H1 (cell line): ENCODE measurements at regions not wholly inside any gene's neighbourhood (a gene's known extent, or its start where the extent isn't known, plus 50 kb on each side); places are given as distances from the start of the nearest gene placed in this dataset.

Experiments used
- CTCF ChIA-PET: fragments of 300-600 bp; sonication (Branson Sonifier 250); formaldehyde crosslinking; loops from one replicate; lab custom pipeline; 2021; ENCODE audit not compliant: partially characterized antibody; lab: Charles Lee
- POLR2A ChIA-PET: fragments of 300-600 bp; sonication (Branson Sonifier 250); formaldehyde crosslinking; loops from one replicate; lab custom pipeline; 2021; ENCODE audit warnings: inconsistent platforms; ENCODE audit not compliant: partially characterized antibody; lab: Charles Lee
- DNase-seq, 2 experiments: peaks; one replicate each; pipeline versions ENCODE4 v3.0.0 to v3.0.0-alpha.2; 2010 to 2022; ENCODE audit warnings: low spot score in 2 of 2, low read depth in 1 of 2, mixed read lengths in 1 of 2
- FAIRE-seq: peaks from 2 replicates; lab custom pipeline; 2011; peaks lifted over from hg19 to GRCh38; lab: Jason Lieb, UNC
- H2AFZ ChIP-seq: 2 replicates; pipeline ENCODE4 v1.8.1; 2012; ENCODE audit warnings: low read length, inconsistent platforms
- H2AK5ac ChIP-seq: 2 replicates; pipeline ENCODE4 v1.6.1; 2013; ENCODE audit warnings: low read depth, low read length
- H2BK120ac ChIP-seq: replicated peaks from 2 replicates; pipeline ENCODE3; 2013; ENCODE audit warnings: low read depth, low read length, inconsistent platforms
- H2BK12ac ChIP-seq: 2 replicates; pipeline ENCODE4 v1.6.1; 2013; ENCODE audit warnings: low read depth, low read length
- H2BK15ac ChIP-seq: 2 replicates; pipeline ENCODE4 v1.6.1; 2013; ENCODE audit warnings: low read length
- H2BK20ac ChIP-seq: 2 replicates; pipeline ENCODE4 v1.6.1; 2013; ENCODE audit warnings: low read length
- H2BK5ac ChIP-seq: 2 replicates; pipeline ENCODE4 v1.6.1; 2013; ENCODE audit warnings: low read depth, low read length
- H3K14ac ChIP-seq: 2 replicates; pipeline ENCODE4 v1.6.1; 2013; ENCODE audit warnings: inconsistent platforms; ENCODE audit not compliant: insufficient read length
- H3K18ac ChIP-seq: 2 replicates; pipeline ENCODE4 v1.6.1; 2013; ENCODE audit warnings: low read length; ENCODE audit errors: extremely low read depth
- H3K23ac ChIP-seq: 2 replicates; pipeline ENCODE4 v1.6.1; 2013; ENCODE audit warnings: inconsistent platforms; ENCODE audit not compliant: insufficient read length
- H3K23me2 ChIP-seq: 2 replicates; pipeline ENCODE4 v1.6.1; 2013; ENCODE audit warnings: low read depth, low read length
- H3K27ac ChIP-seq: 2 replicates; pipeline ENCODE4 v1.6.1; 2011; ENCODE audit warnings: low read depth, low read length, inconsistent platforms
- H3K27me3 ChIP-seq, 4 experiments: replicated peaks in 1 of 4; 1 replicate in 1 of 4; 2 replicates in 3 of 4; pipeline versions ENCODE4 v1.6.1 to v1.8.1; 2011 to 2013; ENCODE audit warnings: low read length in 3 of 4, mild to moderate bottlenecking in 3 of 4, inconsistent platforms in 2 of 4, mixed read lengths in 2 of 4, moderate library complexity in 1 of 4; ENCODE audit not compliant: control insufficient read depth in 3 of 4, insufficient read depth in 3 of 4; ENCODE audit errors: extremely low read depth in 1 of 4
- H3K36me3 ChIP-seq, 4 experiments: 2 replicates each; pipeline versions ENCODE4 v1.6.1 to v1.8.1; 2011 to 2013; ENCODE audit warnings: mild to moderate bottlenecking in 4 of 4, low read length in 3 of 4, moderate library complexity in 2 of 4, control low read depth in 1 of 4, inconsistent platforms in 1 of 4; ENCODE audit not compliant: insufficient read depth in 4 of 4, control insufficient read depth in 2 of 4
- H3K4ac ChIP-seq: replicated peaks from 2 replicates; pipeline ENCODE3; 2013; ENCODE audit warnings: low read length, low read depth, mixed read lengths, inconsistent platforms; ENCODE audit not compliant: insufficient read length
- H3K4me1 ChIP-seq, 4 experiments: replicated peaks in 1 of 4; 1 replicate in 1 of 4; 2 replicates in 3 of 4; pipeline versions ENCODE4 v1.6.1 to v1.8.1; 2011 to 2013; ENCODE audit warnings: low read length in 3 of 4, inconsistent platforms in 2 of 4, mixed read lengths in 1 of 4; ENCODE audit not compliant: insufficient read depth in 4 of 4, control insufficient read depth in 3 of 4
- H3K4me2 ChIP-seq, 2 experiments: 2 replicates each; pipeline versions ENCODE4 v1.6.1 to v1.8.1; 2011 to 2013; ENCODE audit warnings: low read depth in 2 of 2, low read length in 2 of 2, control low read depth in 1 of 2, inconsistent platforms in 1 of 2, mild to moderate bottlenecking in 1 of 2; ENCODE audit not compliant: insufficient read depth in 1 of 2
- H3K4me3 ChIP-seq, 4 experiments: fragments of 200-600, 300-600 bp in 1 of 4; sonication (generic), shearing (Covaris generic), sonication (Bioruptor Twin) in 1 of 4; 2 replicates each; pipeline versions ENCODE4 v1.5.1 to v1.8.1; 2011 to 2016; ENCODE audit warnings: low read length in 4 of 4, low read depth in 3 of 4, control low read depth in 2 of 4, inconsistent platforms in 2 of 4, mild to moderate bottlenecking in 2 of 4, mixed read lengths in 1 of 4, moderate library complexity in 1 of 4; ENCODE audit not compliant: insufficient read depth in 2 of 4; ENCODE audit errors: extremely low read depth in 1 of 4
- H3K56ac ChIP-seq: replicated peaks from 2 replicates; pipeline ENCODE3; 2013; ENCODE audit warnings: low read depth, mild to moderate bottlenecking, mixed read lengths, low read length, inconsistent platforms; ENCODE audit not compliant: insufficient read length
- H3K79me1 ChIP-seq: 2 replicates; pipeline ENCODE4 v1.6.1; 2013; ENCODE audit warnings: low read depth, low read length, control low read depth
- H3K79me2 ChIP-seq, 2 experiments: 2 replicates each; pipeline versions ENCODE4 v1.6.1 to v1.8.1; 2012 to 2013; ENCODE audit warnings: low read length in 2 of 2, mild to moderate bottlenecking in 2 of 2, inconsistent platforms in 1 of 2; ENCODE audit not compliant: insufficient read depth in 2 of 2, control insufficient read depth in 1 of 2
- H3K9ac ChIP-seq, 4 experiments: replicated peaks in 1 of 4; 1 replicate in 1 of 4; 2 replicates in 3 of 4; pipeline versions ENCODE4 v1.6.1 to v1.8.1; 2011 to 2013; ENCODE audit warnings: low read depth in 3 of 4, low read length in 3 of 4, control low read depth in 2 of 4, mild to moderate bottlenecking in 2 of 4, moderate library complexity in 2 of 4, inconsistent platforms in 1 of 4; ENCODE audit errors: extremely low read depth in 1 of 4
- H3K9me3 ChIP-seq, 2 experiments: 2 replicates each; pipeline versions ENCODE4 v1.6.1 to v1.8.1; 2012 to 2013; ENCODE audit warnings: mild to moderate bottlenecking in 2 of 2, moderate library complexity in 2 of 2, control low read depth in 1 of 2, inconsistent platforms in 1 of 2, low read depth in 1 of 2, low read length in 1 of 2, mixed read lengths in 1 of 2; ENCODE audit not compliant: insufficient read depth in 2 of 2
- H4K20me1 ChIP-seq, 2 experiments: replicated peaks in 1 of 2; 2 replicates each; pipeline versions ENCODE3 to v1.8.1; 2011 to 2013; ENCODE audit warnings: inconsistent platforms in 2 of 2, low read length in 2 of 2, mild to moderate bottlenecking in 1 of 2; ENCODE audit not compliant: insufficient read depth in 2 of 2, control insufficient read depth in 1 of 2
- H4K5ac ChIP-seq: 2 replicates; pipeline ENCODE4 v1.6.1; 2013; ENCODE audit warnings: low read length, low read depth, mixed read lengths, inconsistent platforms; ENCODE audit not compliant: insufficient read length
- H4K8ac ChIP-seq: 2 replicates; pipeline ENCODE4 v1.8.0; 2013; ENCODE audit warnings: mild to moderate bottlenecking, moderate library complexity, low read length, inconsistent platforms; ENCODE audit not compliant: insufficient read depth; ENCODE audit errors: extremely low read depth
- H4K91ac ChIP-seq: replicated peaks from 2 replicates; pipeline ENCODE3; 2013; ENCODE audit warnings: low read length, mixed read lengths, inconsistent platforms; ENCODE audit not compliant: insufficient read length
- ASH2L ChIP-seq: fragments of 200-600, 300-600 bp; sonication (generic); IDR thresholded peaks from one replicate; pipeline ENCODE4 v1.7.1; 2017; ENCODE audit warnings: low read length
- GABPA ChIP-seq: IDR thresholded peaks from 2 replicates; pipeline ENCODE4 v1.6.1; 2011; ENCODE audit warnings: mild to moderate bottlenecking, low read length, moderate library complexity, borderline replicate concordance; ENCODE audit not compliant: insufficient read depth
- HDAC6 ChIP-seq: IDR thresholded peaks from one replicate; pipeline ENCODE4 v1.7.1; 2012; ENCODE audit warnings: low read depth, mild to moderate bottlenecking, inconsistent platforms, low read length, moderate library complexity
- KDM5A ChIP-seq: fragments of 200-600 bp; IDR thresholded peaks from 2 replicates; pipeline ENCODE4 v1.7.1; 2012; ENCODE audit warnings: mild to moderate bottlenecking, low read length, inconsistent platforms, mixed read lengths
- NANOG ChIP-seq: IDR thresholded peaks from 2 replicates; pipeline ENCODE4 v1.6.1; 2011; ENCODE audit warnings: low read length, low read depth, mild to moderate bottlenecking, inconsistent platforms; ENCODE audit not compliant: insufficient read depth, poor library complexity, severe bottlenecking
- RAD21 ChIP-seq, 2 experiments: IDR thresholded peaks in 1 of 2; conservative IDR thresholded peaks in 1 of 2; 2 replicates each; pipeline ENCODE4 v1.6.1; 2011; ENCODE audit warnings: low read depth in 2 of 2, low read length in 2 of 2, improper control_type of control experiment in 1 of 2, inconsistent platforms in 1 of 2, mild to moderate bottlenecking in 1 of 2, moderate library complexity in 1 of 2
- TBP ChIP-seq: IDR thresholded peaks from 2 replicates; pipeline ENCODE4 v1.6.1; 2011; ENCODE audit warnings: low read depth, low read length, improper control_type of control experiment
- TCF12 ChIP-seq: IDR thresholded peaks from 2 replicates; pipeline ENCODE4 v1.6.1; 2011; ENCODE audit warnings: low read depth, mild to moderate bottlenecking, low read length
- YY1 ChIP-seq: IDR thresholded peaks from 2 replicates; pipeline ENCODE4 v1.6.1; 2011; ENCODE audit warnings: low read depth, mild to moderate bottlenecking, low read length
- ZNF274 ChIP-seq: IDR thresholded peaks from 2 replicates; pipeline ENCODE4 v1.7.0; 2012; ENCODE audit warnings: low read length, borderline replicate concordance; ENCODE audit errors: extremely low read depth
- WGBS, 2 experiments: shearing (Covaris generic) in 1 of 2; methylation state at CpG; one replicate each; pipeline versions ENCODE4 v1.1.6 to v1.1.7; 2013 to 2015; ENCODE audit warnings: low lambda C conversion rate in 2 of 2, mixed read lengths in 2 of 2, inconsistent platforms in 1 of 2, low coverage in 1 of 2, missing lambda C conversion rate in 1 of 2; ENCODE audit not compliant: insufficient replicate concordance in 2 of 2, insufficient coverage in 1 of 2, insufficient read length in 1 of 2; ENCODE audit errors: extremely low coverage in 1 of 2, missing lambda C conversion rate in 1 of 2; 5-methylcytosine and 5-hydroxymethylcytosine counted together
- TF ChIP-seq, protein P1 (sequence below): IDR thresholded peaks from 2 replicates; pipeline ENCODE4 v1.6.1; 2011; ENCODE audit warnings: low read length, improper control_type of control experiment

- Histone ChIP-seq H3K23me2 (no peaks in the 10 kb centered on the region), H2AK5ac (no peak overlapping the region), H3K18ac (no peak overlapping the region), H3K14ac (no peak overlapping the region), H2AFZ (no peak overlapping the region), H2BK120ac (no peak overlapping the region), H3K23ac (no peak overlapping the region), H3K27ac (no peak overlapping the region), H3K4me1 (peaks cover 0 to 4% (median 2%) of the 10 kb centered on the region in 4 experiments; a peak in 3 of 7 replicates), H4K91ac (no peak overlapping the region), H3K36me3 (no peaks in the 10 kb centered on the region), H3K4ac (no peak overlapping the region), H4K5ac (no peak overlapping the region), H3K9ac (no peak overlapping the region), H3K4me3 (no peak overlapping the region), H3K9me3 (no peaks in the 10 kb centered on the region), H3K27me3 (no peaks in the 10 kb centered on the region; a peak in 1 of 7 replicates), H3K56ac (no peak overlapping the region), H2BK20ac (no peak overlapping the region), H2BK5ac (no peak overlapping the region), H3K4me2 (no peak overlapping the region), H3K79me2 (no peaks in the 10 kb centered on the region), H2BK15ac (no peak overlapping the region), H4K20me1 (no peaks in the 10 kb centered on the region), H2BK12ac (no peak overlapping the region), H3K79me1 (no peaks in the 10 kb centered on the region), H4K8ac (no peak overlapping the region; the same call in 1 of the 2 replicates)
- CTCF ChIA-PET: interaction anchor here (1.0 to 1.2 kb wide), 3 partner anchors 18 to 101 kb away, joined by 3 to 4 read pairs (median 3); no protein-coding TSS in a partner anchor
- WGBS, 2 experiments: 88% methylated on average over 12 of the region's 16 CpGs; no CpG with 5 or more reads in 1 of the 2 experiments
- DNase-seq (no peak), FAIRE-seq (no peak)
- POLR2A ChIA-PET: no interaction called here
- no peak for TF ChIP-seq ZNF274
- no peak for TF ChIP-seq KDM5A
- no peak for TF ChIP-seq NANOG
- TF ChIP-seq TBP: no peak
- TF ChIP-seq RAD21 (IDR thresholded peaks at IDR 0.05 in 1 of 2, conservative IDR thresholded peaks at IDR 0.05 in 1 of 2; ENCODE audit: low read depth in 2 of 2, low read length in 2 of 2): no peak
- TF ChIP-seq GABPA: no peak
- TF ChIP-seq HDAC6: no peak
- TF ChIP-seq TCF12: no peak
- TF ChIP-seq YY1: no peak
- TF ChIP-seq, protein P1, sequence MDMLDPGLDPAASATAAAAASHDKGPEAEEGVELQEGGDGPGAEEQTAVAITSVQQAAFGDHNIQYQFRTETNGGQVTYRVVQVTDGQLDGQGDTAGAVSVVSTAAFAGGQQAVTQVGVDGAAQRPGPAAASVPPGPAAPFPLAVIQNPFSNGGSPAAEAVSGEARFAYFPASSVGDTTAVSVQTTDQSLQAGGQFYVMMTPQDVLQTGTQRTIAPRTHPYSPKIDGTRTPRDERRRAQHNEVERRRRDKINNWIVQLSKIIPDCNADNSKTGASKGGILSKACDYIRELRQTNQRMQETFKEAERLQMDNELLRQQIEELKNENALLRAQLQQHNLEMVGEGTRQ: no peak
- TF ChIP-seq ASH2L: no peak
Measured at GRCh38 chr14:104372390-104373054, 207.0 kb upstream of the C14orf180 start.
